C4-2B (cell line): ENCODE measurements at regions not wholly inside any gene's neighbourhood (a gene's known extent, or its start where the extent isn't known, plus 50 kb on each side); places are given as distances from the start of the nearest gene placed in this dataset.
"Not testable (repeated sequence)": the region's sequence is repeated elsewhere in the genome, so short reads cannot be mapped to it uniquely, and the experiment has no call there.

Experiments used
- H3K27ac ChIP-seq: fragments of 450-650 bp; 2 replicates; pipeline ENCODE4 v1.5.1; 2017
- CTCF ChIP-seq: fragments of 450-650 bp; conservative IDR thresholded peaks from 2 replicates; pipeline ENCODE4 v1.5.1; 2017; ENCODE audit warnings: mild to moderate bottlenecking
- ZFX ChIP-seq: fragments of 450-650 bp; IDR thresholded peaks from 2 replicates; pipeline ENCODE4 v1.6.1; 2017

GRCh38 chr12:86710109-86710508, 453.9 kb upstream of the MGAT4C start:
- H3K27ac ChIP-seq: no peak overlapping the region
- TF ChIP-seq ZFX (no peak), CTCF (no peak)

DNA sequence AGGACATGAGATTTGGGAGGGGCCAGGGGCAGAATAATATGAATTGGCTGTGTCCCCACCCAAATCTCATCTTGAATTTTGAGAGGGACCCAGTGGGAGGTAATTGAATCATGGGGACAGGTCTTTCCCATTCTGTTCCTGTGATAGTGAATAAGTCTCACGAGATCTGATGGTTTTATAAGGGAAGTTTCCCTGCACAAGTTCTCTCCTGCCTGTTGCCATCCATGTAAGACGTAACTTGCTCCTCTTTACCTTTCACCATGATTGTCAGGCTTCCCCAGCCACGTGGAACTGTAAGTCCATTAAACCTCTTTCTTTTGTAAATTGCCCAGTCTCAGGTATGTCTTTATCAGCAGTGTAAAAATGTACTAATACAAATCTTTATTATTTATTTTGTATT, 452.8 kb upstream of the MGAT4C start:
- H3K27ac ChIP-seq: not testable (repeated sequence)

DNA sequence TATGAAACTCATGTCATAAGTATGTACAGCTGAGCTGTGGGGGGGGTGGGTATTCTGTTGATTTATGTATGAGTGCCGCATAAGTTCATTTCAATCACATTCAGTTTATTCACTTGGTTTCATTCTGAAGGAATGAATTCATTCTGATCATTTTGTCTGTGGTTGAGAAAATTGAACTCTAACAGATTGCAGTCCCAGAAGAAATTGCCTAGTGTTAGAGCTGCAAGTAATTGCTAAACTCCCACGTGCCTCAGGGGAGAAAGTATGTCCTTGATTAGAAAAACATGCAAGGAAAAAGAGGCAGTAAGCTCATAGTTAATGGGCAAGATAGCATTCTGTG, 442.4 kb upstream of the MGAT4C start:
- H3K27ac ChIP-seq: no peak overlapping the region
- TF ChIP-seq ZFX: no peak
- no peak for TF ChIP-seq CTCF

- H3K27ac ChIP-seq: no peak overlapping the region
- TF ChIP-seq ZFX (no peak), CTCF (no peak)
Observed at GRCh38 chr12:86697916-86698640, 441.9 kb upstream of the MGAT4C start.

- H3K27ac ChIP-seq: no peak overlapping the region
- no peak for TF ChIP-seq CTCF
Observed at GRCh38 chr12:86683568-86684304, 427.5 kb upstream of the MGAT4C start.

GRCh38 chr12:86681060-86681459, 424.9 kb upstream of the MGAT4C start:
- no peak overlapping the region for H3K27ac ChIP-seq
- no peak for TF ChIP-seq ZFX
- TF ChIP-seq CTCF: no peak

GRCh38 chr12:86675197-86675596, 419.0 kb upstream of the MGAT4C start:
- no peak for TF ChIP-seq ZFX
- no peak overlapping the region for H3K27ac ChIP-seq

DNA sequence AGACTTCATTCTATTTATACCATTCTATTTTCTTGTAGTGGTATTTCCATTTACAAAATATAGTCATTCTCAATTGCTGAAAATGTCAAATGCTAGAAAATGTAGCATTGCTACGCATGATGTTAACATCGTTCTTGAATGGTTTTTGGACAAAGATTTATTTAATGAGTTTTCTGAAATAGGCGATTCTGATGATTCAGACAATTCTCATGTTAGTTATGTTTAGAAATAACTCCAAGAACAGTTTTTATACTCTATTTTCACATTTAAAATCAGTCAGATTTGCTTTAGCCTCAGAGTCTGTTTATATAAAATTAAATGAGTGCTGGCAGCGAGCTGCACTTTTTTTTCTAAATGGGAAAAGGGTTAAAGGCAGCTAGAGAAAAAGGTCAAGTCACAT, 414.8 kb upstream of the MGAT4C start:
- no peak for TF ChIP-seq ZFX
- no peak for TF ChIP-seq CTCF
- no peak overlapping the region for H3K27ac ChIP-seq
